GM19463 (cell line): ENCODE measurements at regions not wholly inside any gene's neighbourhood (a gene's known extent, or its start where the extent isn't known, plus 50 kb on each side); places are given as distances from the start of the nearest gene placed in this dataset.
"Not testable (repeated sequence)": the region's sequence is repeated elsewhere in the genome, so short reads cannot be mapped to it uniquely, and the experiment has no call there.

ENCODE experiments used
- ATAC-seq: cut with Tn5 transposase; IDR thresholded peaks from one replicate; pipeline ENCODE4 v1.9.1; 2021; ENCODE audit warnings: mild to moderate bottlenecking, moderate library complexity; ENCODE audit not compliant: unreplicated experiment

- no peak for ATAC-seq
These were observed 264.6 kb downstream of the BRINP2 start for GRCh38 chr1:177435364-177435763.

GRCh38 chr1:177432897-177433296, 262.1 kb downstream of the BRINP2 start:
- no peak for ATAC-seq

DNA sequence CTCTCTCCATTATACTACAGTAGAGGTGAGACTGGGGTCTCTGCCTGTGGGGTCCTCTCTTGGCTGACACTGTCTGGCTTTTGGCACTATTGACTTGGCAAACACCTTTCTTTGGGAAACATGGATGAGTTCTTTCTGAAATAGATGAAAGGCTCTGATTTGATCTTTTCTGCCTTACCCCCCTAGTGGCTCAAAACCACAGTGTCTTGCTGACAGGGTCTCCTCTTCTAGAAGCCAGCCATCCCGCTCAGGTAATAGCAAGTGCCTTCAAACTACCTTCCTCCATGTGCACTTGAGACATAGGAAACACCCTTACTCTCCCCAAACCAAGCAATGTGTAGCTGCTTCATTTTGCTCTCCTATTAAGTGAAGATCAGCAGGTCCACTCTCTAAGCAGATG, 260.4 kb downstream of the BRINP2 start:
- no peak for ATAC-seq

DNA sequence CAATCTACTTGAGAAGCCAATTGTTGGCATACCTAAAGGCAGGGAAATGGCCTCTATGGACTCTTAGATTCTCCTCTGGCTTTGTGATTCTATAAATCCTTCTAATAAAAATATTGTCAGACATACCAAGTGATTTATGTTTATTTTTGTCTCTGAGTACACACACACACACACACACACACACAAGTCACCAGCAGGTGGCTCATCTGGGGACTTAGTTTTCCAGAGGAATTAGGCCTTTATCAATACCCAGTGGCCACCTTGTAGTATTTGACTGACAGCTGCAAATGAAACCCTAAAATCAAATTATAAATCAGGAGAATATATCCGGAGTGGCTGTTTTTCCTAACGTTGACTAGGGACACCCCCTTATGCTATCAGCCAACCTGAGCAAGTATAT, 258.5 kb downstream of the BRINP2 start:
- ATAC-seq = no peak

DNA sequence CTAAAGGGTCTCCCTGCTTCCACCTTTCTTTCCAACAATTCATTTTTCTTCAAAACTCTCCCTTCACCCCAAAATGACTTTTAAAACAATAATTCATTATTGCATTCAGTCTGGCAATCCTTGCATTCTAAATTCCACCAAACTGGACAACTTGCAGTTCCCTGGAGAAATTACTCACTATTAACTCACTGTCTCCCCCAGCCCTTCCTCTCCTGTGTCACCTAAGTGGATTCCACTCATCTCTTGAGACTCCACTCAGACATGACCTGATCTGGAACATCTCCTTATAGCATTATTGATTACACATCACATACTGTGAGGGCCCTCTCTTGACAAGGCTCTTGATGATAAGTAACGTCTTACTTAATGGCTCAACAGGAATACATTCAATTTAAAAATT, 257.1 kb downstream of the BRINP2 start:
- no peak for ATAC-seq

DNA sequence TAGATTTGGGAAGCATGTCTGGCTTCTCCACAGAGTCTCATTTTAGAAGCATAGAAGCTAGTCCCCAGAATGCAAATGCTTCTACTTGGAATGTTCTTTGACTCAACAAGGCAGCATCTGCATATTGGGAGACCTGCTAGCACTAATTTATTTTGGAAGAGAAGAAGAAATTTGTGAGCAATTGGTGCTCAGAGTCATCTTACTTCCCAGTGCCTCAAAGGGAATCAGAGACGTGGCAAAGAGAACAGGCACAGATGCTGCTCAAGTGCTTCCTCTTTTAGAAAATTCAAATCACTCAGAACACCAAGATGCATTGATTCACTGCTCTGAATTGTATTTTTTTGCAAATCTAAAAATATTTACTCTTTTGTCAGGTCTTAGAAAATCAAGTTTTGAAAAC, 255.7 kb downstream of the BRINP2 start:
- ATAC-seq = no peak

- no peak for ATAC-seq
These were observed 254.4 kb downstream of the BRINP2 start for GRCh38 chr1:177425199-177425598.

- ATAC-seq = no peak
These were observed 254.0 kb downstream of the BRINP2 start for GRCh38 chr1:177424744-177425143.

GRCh38 chr1:177423090-177423489, 252.3 kb downstream of the BRINP2 start:
- ATAC-seq = no peak

DNA sequence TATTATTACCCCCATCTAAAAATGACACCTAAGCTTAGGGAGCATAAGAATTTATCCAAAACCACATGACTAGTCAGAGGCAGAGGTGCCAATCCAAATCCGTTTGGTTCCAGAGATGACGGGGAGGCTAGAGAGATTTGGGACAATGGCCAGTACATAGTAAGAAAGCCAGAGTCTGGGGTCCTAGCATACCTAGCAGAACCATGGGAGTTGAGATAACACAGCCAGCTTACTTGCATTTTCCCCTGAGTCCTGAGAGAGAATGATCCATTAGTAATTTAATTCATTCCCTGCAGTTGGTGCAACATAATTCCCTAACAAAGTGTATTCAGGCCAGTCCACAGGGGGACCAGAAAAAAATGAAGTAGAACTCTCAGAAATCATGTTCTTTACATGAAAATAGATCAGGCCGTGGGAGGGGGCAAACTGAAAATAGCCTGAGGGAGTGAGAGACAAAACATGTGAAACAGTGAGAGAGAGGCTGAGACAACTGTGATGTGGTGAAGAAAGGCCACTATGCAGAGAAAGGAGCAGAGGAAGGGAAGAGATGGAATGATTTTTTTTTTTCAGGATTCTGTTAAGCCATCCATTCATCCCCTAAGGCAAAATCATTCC, 243.3 kb downstream of the BRINP2 start:
- no peak for ATAC-seq

- ATAC-seq = no peak
These were observed 240.6 kb downstream of the BRINP2 start for GRCh38 chr1:177411381-177411780.

GRCh38 chr1:177410179-177410766, 239.5 kb downstream of the BRINP2 start:
- no peak for ATAC-seq

DNA sequence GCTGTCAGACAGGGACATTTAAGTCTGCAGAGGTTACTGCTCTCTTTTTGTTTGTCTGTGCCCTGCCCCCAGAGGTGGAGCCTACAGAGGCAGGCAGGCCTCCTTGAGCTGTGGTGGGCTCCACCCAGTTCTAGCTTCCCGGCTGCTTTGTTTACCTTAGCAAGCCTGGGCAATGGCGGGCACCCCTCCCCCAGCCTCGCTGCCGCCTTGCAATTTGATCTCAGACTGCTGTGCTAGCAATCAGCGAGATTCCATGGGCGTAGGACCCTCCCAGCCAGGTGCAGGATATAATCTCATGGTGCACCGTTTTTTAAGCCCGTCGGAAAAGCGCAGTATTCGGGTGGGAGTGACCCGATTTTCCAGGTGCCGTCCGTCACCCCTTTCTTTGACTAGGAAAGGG, 235.6 kb downstream of the BRINP2 start:
- ATAC-seq = not testable (repeated sequence)

GRCh38 chr1:177392336-177392735, 221.6 kb downstream of the BRINP2 start:
- no peak for ATAC-seq

DNA sequence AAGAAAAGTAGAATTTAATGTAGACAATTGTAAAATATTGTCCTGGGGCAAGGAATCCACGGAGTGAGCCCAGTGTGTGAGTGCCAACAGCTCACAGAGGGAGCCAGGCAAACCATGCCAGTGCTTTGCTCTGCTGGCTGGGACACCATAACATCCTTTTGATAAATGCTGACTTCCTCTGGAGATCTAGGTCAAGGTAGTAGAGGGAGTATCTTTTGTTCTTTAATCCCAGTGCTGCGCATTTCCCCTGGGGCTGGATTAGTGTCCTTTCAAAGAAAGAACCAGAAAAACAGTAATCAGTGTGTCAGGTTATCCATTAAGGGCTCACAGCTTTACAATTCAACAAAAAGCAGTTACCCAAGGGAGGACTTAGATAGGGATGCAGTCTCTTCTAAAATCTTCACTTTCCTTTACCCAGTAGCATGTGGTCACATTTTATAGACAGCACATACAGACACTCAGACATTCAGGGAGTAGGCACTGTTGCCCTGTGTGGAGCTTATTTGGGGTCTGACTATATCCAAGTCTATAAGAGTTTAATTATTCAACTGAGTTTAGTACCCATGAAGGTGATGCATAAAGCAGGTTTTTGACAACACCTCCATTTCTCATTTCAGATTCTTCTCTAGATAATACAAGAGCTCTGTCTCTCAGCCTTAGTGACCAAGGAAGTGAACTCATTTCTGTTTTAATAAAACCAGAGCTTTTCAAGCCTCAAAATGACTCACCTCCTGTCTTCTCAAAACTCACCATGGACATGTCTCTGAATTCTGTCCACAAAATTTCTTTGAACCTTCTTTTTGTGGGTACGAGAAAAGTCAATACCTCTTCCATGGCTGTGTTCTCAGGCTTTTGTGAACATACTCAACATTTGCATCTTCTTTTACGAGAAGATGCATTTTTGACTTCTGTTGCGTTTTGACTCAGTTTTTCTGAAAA, 215.3 kb downstream of the BRINP2 start:
- ATAC-seq = no peak

GRCh38 chr1:177384461-177384860, 213.7 kb downstream of the BRINP2 start:
- no peak for ATAC-seq

DNA sequence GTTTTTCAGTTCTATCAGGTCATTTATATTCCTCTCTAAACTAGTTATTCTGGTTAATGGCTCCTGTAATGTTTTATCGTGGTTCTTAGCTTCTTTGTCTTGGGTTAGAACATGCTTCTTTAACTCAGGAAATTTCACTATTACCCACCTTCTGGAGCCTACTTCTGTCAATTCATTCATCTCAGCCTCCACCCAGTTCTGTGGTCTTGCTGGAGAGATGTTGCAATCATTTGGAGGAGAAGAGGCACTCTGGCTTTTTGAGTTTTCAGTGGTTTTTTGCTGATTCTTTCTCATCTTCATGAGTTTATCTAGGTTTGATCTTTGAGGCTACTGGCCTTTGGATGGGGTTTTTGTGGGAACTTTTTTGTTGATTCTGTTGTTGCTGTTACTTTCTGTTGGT, 213.0 kb downstream of the BRINP2 start:
- no peak for ATAC-seq

DNA sequence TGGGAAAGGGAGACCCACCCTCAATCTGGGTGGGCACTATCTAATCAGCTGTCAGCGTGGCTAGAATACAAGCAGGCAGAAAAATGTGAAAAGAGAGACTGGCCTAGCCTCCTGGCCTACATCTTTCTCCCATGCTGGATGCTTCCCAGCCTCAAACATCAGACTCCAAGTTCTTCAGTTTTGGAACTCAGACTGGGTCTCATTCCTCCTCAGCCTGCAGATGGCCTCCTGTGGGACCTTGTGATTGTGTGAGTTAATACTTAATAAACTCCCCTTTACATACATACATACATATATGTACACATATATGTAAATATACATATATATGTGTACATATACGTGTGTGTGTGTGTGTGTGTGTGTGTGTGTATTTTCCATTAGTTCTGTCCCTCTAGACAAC, 207.1 kb downstream of the BRINP2 start:
- no peak for ATAC-seq

DNA sequence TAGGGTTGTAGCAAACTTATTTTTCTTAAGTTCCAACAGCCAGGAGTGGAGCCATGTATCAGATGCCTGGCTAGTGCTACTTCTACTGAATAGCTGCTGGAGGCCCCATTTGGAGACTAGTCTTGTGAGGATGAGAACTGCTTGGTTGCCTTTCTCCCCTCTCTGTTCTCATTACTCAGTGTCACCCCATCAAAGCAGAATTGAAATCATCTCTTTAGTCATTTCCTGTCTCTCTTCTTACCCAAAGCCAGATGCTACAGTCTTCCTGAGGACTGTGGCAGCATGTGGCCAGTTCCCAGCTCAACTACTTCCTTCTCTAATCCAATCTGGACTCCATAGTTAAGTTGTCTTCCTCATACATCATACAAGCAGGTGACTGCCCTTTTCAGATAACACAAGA, 197.5 kb downstream of the BRINP2 start:
- no peak for ATAC-seq

DNA sequence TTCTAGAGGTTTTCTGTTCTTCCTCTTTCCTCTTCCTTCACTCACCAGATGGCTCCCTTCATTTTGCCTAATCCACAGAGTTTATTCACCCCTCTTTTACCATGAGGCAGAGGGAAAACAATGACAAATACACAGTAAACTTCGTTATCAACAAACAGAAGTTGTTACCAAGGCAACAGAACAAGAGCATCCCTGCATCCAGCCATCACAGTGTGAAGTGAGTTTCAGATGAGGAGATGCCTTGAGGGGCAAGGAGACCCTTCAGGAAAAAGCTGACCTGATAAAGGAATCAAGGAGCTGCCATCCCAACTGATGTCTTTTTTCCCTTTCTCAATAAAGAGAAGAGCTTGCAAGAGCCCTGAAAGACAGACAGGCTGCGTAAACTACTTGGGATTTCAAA, 195.3 kb downstream of the BRINP2 start:
- ATAC-seq = no peak

- no peak for ATAC-seq
These were observed 190.0 kb downstream of the BRINP2 start for GRCh38 chr1:177360791-177361190.
